Ovary (tissue), 3 donors: ENCODE measurements at regions not wholly inside any gene's neighbourhood (a gene's known extent, or its start where the extent isn't known, plus 50 kb on each side); places are given as distances from the start of the nearest gene placed in this dataset.

Experiments used
- CTCF ChIP-seq, 3 donors: fragments of 450-650 bp in 2 of 3; fragments of 200-600 bp in 1 of 3; IDR thresholded peaks; one replicate each; pipeline versions ENCODE4 v1.5.1 to v1.8.0; 2016 to 2022; ENCODE audit warnings: antibody characterized with exemption in 3 of 3, mild to moderate bottlenecking in 1 of 3
- EP300 ChIP-seq: sonication (generic); formaldehyde crosslinking; IDR thresholded peaks from one replicate; pipeline ENCODE4 v1.6.1; 2017; ENCODE audit warnings: antibody characterized with exemption
- POLR2A ChIP-seq: fragments of 450-650 bp; IDR thresholded peaks from one replicate; pipeline ENCODE4 v1.6.1; 2017; ENCODE audit warnings: antibody characterized with exemption, mild to moderate bottlenecking, moderate library complexity
- donor health status: DM: no; HTN: no; CAD: no.

- TF ChIP-seq CTCF (IDR thresholded peaks at IDR 0.05) (no peak), EP300 (no peak), POLR2A (no peak)
Observed at GRCh38 chr6:91291071-91291470, 704.2 kb upstream of the MAP3K7 start.
